MM.1S (cell line): ENCODE measurements at regions not wholly inside any gene's neighbourhood (a gene's known extent, or its start where the extent isn't known, plus 50 kb on each side); places are given as distances from the start of the nearest gene placed in this dataset.

Source experiments
- EZH2 ChIP-seq: fragments of 300-600 bp; sonication (generic); optimal IDR thresholded peaks from 2 replicates; pipeline ENCODE3; 2017; ENCODE audit warnings: low read depth, mild to moderate bottlenecking, antibody characterized with exemption, low read length, mixed read lengths
- TF ChIP-seq, protein P1 (sequence below): fragments of 300-600 bp; sonication (generic); IDR thresholded peaks from 2 replicates; pipeline ENCODE4 v1.5.1; 2016; ENCODE audit warnings: antibody characterized with exemption, low read length, mixed read lengths

DNA sequence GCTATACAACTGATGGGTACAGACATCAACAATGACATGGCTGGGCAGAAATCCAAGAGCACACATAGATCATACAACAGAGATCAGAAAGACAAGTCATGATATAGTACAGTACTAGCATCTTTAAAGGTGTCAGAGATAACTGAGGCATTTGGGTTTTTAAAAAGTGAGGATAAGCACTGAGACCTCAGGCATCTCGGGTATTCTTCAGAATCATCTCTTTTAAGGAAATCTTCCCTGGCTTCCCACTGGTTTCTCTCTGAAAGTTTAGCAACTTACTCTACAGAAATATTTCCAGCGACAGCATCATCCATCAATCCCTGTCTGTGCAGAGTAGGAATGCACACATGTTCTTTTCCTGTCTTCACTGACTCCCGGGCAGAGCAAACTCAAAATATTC lies 93.2 kb upstream of the PARP11 start:
- TF ChIP-seq, protein P1, sequence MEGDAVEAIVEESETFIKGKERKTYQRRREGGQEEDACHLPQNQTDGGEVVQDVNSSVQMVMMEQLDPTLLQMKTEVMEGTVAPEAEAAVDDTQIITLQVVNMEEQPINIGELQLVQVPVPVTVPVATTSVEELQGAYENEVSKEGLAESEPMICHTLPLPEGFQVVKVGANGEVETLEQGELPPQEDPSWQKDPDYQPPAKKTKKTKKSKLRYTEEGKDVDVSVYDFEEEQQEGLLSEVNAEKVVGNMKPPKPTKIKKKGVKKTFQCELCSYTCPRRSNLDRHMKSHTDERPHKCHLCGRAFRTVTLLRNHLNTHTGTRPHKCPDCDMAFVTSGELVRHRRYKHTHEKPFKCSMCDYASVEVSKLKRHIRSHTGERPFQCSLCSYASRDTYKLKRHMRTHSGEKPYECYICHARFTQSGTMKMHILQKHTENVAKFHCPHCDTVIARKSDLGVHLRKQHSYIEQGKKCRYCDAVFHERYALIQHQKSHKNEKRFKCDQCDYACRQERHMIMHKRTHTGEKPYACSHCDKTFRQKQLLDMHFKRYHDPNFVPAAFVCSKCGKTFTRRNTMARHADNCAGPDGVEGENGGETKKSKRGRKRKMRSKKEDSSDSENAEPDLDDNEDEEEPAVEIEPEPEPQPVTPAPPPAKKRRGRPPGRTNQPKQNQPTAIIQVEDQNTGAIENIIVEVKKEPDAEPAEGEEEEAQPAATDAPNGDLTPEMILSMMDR = no peak
- TF ChIP-seq EZH2 = no peak
